MCF 10A (cell line): ENCODE measurements at regions not wholly inside any gene's neighbourhood (a gene's known extent, or its start where the extent isn't known, plus 50 kb on each side); places are given as distances from the start of the nearest gene placed in this dataset.

Experiments used
- BruUV-seq: library from RNA; stranded (reverse); fragments of 400-500 nt; replicated peaks from 2 replicates; lab custom pipeline; 2021; lab: Mats Ljungman, UMichigan
- CTCF ChIA-PET: fragments of 300-600 bp; sonication (Branson Sonifier 250); formaldehyde crosslinking; extraction: SDS; loops from one replicate; lab custom pipeline; 2021; ENCODE audit warnings: antibody characterized with exemption, inconsistent platforms; lab: Yijun Ruan, JAX
- POLR2A ChIA-PET: fragments of 300-600, 350-650 bp; sonication (Branson Sonifier 250); formaldehyde crosslinking; extraction: SDS; loops from one replicate; lab custom pipeline; 2020; ENCODE audit warnings: antibody characterized with exemption, inconsistent platforms; lab: Yijun Ruan, JAX
- DNase-seq: peaks from one replicate; pipeline ENCODE4 v3.0.0-alpha.2; 2018; ENCODE audit not compliant: unreplicated experiment
- H3K27ac Mint-ChIP-seq: one replicate; pipeline ENCODE4 v1.8.0; 2022; ENCODE audit warnings: mild to moderate bottlenecking, low read depth, mixed read lengths; ENCODE audit not compliant: unreplicated experiment
- H3K27me3 Mint-ChIP-seq: one replicate; pipeline ENCODE4 v1.8.0; 2022; ENCODE audit warnings: mixed read lengths; ENCODE audit not compliant: insufficient read depth, unreplicated experiment
- H3K36me3 Mint-ChIP-seq: one replicate; pipeline ENCODE4 v1.8.0; 2022; ENCODE audit warnings: mild to moderate bottlenecking, moderate library complexity, mixed read lengths; ENCODE audit not compliant: insufficient read depth, unreplicated experiment
- H3K4me1 Mint-ChIP-seq: one replicate; pipeline ENCODE4 v1.8.0; 2022; ENCODE audit warnings: mixed read lengths; ENCODE audit not compliant: insufficient read depth, unreplicated experiment
- H3K4me3 Mint-ChIP-seq: one replicate; pipeline ENCODE4 v1.8.0; 2022; ENCODE audit warnings: mild to moderate bottlenecking, moderate library complexity, mixed read lengths; ENCODE audit not compliant: unreplicated experiment
- H3K9me3 Mint-ChIP-seq: one replicate; pipeline ENCODE4 v1.8.0; 2022; ENCODE audit warnings: mixed read lengths; ENCODE audit not compliant: unreplicated experiment
- intact Hi-C: fragments of 100-400 bp; cut with micrococcal nuclease; formaldehyde crosslinking; loops from 2 replicates; pipeline ENCODE4 v1.14.1; 2022
- TF ChIP-seq, protein P1 (sequence below): fragments of 200-600 bp; IDR thresholded peaks from one replicate; pipeline ENCODE4 v1.8.0; 2022; ENCODE audit warnings: antibody characterized with exemption, mild to moderate bottlenecking; ENCODE audit not compliant: unreplicated experiment

DNA sequence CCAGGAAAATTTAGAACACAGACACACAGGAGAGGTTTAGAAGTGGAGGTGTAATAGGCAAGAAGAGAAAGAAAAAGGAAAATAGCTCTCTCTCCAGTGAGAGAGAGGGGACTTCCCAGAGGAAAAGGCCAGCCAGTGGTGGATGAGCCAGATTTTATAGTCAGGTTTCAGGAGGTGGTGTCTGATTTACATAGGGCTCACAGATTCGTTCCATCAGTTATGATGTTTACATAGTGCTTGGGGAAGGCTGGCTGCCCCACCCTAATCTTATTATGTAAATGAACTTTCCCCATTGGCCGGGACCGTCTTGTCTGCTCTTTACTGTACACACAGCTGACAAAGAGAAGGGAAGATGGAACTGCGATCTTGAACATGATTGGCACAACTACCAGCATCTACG is 797.3 kb downstream of the PLA2G4A start:
- CTCF ChIA-PET, result interaction anchor here (0.6 kb wide), 1 partner anchor 20 kb away, joined by 3 read pairs; no protein-coding TSS in a partner anchor
- no TSS peak for BruUV-seq
- Mint-ChIP-seq H3K27ac (peak overlapping the region; percentile 7), H3K36me3 (no peaks in the 10 kb centered on the region), H3K27me3 (no peaks in the 10 kb centered on the region), H3K4me1 (peaks cover 25% of the 10 kb centered on the region), H3K9me3 (peaks cover 12% of the 10 kb centered on the region), H3K4me3 (no peak overlapping the region)
- TF ChIP-seq, protein P1, sequence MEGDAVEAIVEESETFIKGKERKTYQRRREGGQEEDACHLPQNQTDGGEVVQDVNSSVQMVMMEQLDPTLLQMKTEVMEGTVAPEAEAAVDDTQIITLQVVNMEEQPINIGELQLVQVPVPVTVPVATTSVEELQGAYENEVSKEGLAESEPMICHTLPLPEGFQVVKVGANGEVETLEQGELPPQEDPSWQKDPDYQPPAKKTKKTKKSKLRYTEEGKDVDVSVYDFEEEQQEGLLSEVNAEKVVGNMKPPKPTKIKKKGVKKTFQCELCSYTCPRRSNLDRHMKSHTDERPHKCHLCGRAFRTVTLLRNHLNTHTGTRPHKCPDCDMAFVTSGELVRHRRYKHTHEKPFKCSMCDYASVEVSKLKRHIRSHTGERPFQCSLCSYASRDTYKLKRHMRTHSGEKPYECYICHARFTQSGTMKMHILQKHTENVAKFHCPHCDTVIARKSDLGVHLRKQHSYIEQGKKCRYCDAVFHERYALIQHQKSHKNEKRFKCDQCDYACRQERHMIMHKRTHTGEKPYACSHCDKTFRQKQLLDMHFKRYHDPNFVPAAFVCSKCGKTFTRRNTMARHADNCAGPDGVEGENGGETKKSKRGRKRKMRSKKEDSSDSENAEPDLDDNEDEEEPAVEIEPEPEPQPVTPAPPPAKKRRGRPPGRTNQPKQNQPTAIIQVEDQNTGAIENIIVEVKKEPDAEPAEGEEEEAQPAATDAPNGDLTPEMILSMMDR, result no peak
- intact Hi-C loops, result no loop called here
- POLR2A ChIA-PET, result interaction anchor here (0.6 kb wide), 1 partner anchor 61 kb away, joined by 3 read pairs; no protein-coding TSS in a partner anchor
- peak; percentile 45 for DNase-seq

DNA sequence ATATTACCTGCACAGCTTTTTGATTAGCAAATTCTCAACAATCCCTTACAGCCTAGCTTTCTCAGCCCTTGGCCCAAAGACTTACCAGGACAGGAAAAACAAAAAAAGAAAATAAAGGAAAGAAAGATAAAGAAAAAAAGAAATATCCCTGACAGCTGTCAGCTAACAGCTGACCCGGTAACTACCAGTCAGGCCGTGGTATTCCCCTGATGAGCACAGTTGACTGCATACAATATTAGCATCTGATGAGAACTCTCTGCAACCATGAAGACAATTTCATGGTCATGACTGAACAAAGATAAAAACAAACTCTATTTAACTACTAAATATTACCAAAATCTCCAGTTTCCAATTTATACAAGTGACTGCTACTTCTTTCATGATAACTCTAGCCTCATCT is 798.8 kb downstream of the PLA2G4A start:
- intact Hi-C loops, result no loop called here
- no peak for DNase-seq
- H3K27me3 Mint-ChIP-seq, result no peaks in the 10 kb centered on the region
- POLR2A ChIA-PET, result interaction anchor here (0.7 kb wide), 1 partner anchor 20 kb away, joined by 3 read pairs; no protein-coding TSS in a partner anchor
- BruUV-seq, result no TSS peak
- H3K9me3 Mint-ChIP-seq, result peaks cover 22% of the 10 kb centered on the region
- peaks cover 25% of the 10 kb centered on the region for H3K4me1 Mint-ChIP-seq
- no peak overlapping the region for H3K4me3 Mint-ChIP-seq
- CTCF ChIA-PET, result no interaction called here
- TF ChIP-seq, protein P1, result no peak
- no peak overlapping the region for H3K27ac Mint-ChIP-seq
- no peaks in the 10 kb centered on the region for H3K36me3 Mint-ChIP-seq

DNA sequence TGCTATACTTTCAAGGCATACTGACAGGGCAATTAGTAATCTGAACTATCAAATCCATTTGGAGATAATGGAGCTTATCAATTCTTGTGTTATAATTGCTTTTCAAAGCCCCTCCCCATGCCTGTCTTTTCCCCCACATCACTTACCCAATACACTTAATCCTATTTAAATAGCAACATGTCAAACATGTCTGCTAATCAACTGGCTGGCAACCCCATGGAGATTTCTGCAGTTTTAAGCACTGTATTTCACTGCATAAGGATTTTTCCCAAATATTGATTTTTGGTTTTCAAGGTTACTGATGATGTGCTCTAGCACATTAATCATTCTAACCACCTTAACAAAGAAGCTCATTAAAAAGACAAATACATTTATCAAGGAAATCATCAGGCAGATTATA is 800.3 kb downstream of the PLA2G4A start:
- Mint-ChIP-seq H3K27me3 (no peaks in the 10 kb centered on the region), H3K27ac (no peak overlapping the region), H3K9me3 (peaks cover 22% of the 10 kb centered on the region), H3K36me3 (no peaks in the 10 kb centered on the region), H3K4me3 (no peak overlapping the region), H3K4me1 (peaks cover 25% of the 10 kb centered on the region)
- ChIA-PET CTCF (interaction anchor here (0.7 kb wide), 1 partner anchor 1789 kb away, joined by 3 read pairs; no protein-coding TSS in a partner anchor), POLR2A (no interaction called here)
- no TSS peak for BruUV-seq
- TF ChIP-seq, protein P1, result no peak
- intact Hi-C loops, result no loop called here
- DNase-seq, result no peak

DNA sequence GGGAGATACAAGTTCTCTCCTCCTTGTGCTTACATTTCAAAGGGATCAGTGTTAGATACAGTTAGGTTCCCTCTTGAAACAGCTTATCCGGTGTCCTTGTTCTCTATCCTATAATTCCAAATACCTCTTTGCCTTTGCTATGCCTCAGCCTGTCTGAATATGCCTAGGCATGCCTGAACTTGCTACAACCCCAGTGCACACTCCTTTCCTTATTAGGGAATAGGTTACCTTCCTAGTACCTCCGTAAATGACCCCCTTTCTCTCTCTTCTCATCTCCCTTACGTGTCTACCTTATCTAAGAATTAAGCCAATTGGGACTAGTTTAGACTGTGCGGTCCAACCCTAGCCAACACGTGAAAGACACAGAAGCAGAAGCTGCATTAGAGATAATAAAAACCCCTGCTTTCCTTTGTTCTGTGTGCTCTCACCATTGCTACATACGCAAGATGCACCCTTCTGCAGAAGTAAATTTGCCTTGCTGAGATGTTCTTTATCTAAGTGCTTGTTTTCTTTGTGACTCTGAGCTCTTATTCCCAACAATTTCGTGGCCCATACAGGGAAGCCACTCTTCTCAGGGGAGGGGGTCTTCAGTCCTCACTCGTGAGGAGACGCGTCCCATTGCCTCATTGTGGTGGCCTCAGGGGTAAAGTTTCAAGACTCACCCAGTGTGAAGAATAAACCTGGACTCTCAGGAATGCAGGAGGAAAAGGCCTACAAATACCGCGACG is 802.1 kb downstream of the PLA2G4A start:
- Mint-ChIP-seq H3K9me3 (peaks cover 22% of the 10 kb centered on the region), H3K27ac (no peak overlapping the region), H3K27me3 (no peaks in the 10 kb centered on the region), H3K36me3 (no peaks in the 10 kb centered on the region), H3K4me3 (no peak overlapping the region), H3K4me1 (peaks cover 15% of the 10 kb centered on the region)
- TF ChIP-seq, protein P1, result no peak
- intact Hi-C loops, result no loop called here
- ChIA-PET POLR2A (no interaction called here), CTCF (no interaction called here)
- no TSS peak for BruUV-seq
- peak; percentile 20 for DNase-seq
